NT2/D1 (cell line): ENCODE measurements at regions not wholly inside any gene's neighbourhood (a gene's known extent, or its start where the extent isn't known, plus 50 kb on each side); places are given as distances from the start of the nearest gene placed in this dataset.

ENCODE experiments used
- SUZ12 ChIP-seq: IDR thresholded peaks from 2 replicates; pipeline ENCODE4 v1.6.1; 2011; ENCODE audit not compliant: insufficient read length, insufficient read depth; ENCODE audit errors: extremely low read depth
- YY1 ChIP-seq: IDR thresholded peaks from 2 replicates; pipeline ENCODE4 v1.6.1; 2011; ENCODE audit not compliant: insufficient read length, insufficient read depth
- ZNF274 ChIP-seq: IDR thresholded peaks from 2 replicates; pipeline ENCODE4 v1.6.1; 2011; ENCODE audit warnings: mild to moderate bottlenecking, low read depth, low read length

DNA sequence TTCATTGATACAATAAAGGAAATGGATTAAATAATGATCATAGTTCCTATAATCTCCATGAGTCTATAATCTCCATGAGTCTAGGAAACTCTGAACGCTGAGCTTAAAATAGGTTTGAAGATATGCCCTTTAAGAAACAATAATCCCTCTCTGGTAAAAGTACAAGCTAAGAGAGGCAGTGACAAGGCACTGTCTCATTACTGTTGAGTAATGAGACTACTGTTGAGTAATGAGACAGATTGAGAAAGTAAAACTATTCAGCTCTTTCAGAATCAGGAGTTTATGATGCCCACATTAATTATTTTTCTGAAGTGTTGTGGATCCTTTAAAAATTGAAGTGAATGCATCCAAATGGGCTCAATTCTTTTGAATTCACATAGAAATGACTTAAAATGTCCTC, 235.5 kb upstream of the THRB start:
- TF ChIP-seq SUZ12 (no peak), ZNF274 (no peak), YY1 (no peak)
